SKM-1 (cell line): ENCODE measurements at regions not wholly inside any gene's neighbourhood (a gene's known extent, or its start where the extent isn't known, plus 50 kb on each side); places are given as distances from the start of the nearest gene placed in this dataset.

ENCODE experiments used
- DNase-seq: peaks from one replicate; lab custom pipeline; 2025; ENCODE audit not compliant: unreplicated experiment; lab: John Stamatoyannopoulos, UW

- DNase-seq = no peak
Observed at GRCh38 chr2:223701761-223702160, 99.6 kb upstream of the SCG2 start.

GRCh38 chr2:223700221-223700620, 98.1 kb upstream of the SCG2 start:
- no peak for DNase-seq

- DNase-seq = no peak
Observed at GRCh38 chr2:223697892-223698645, 95.9 kb upstream of the SCG2 start.

- DNase-seq = no peak
Observed at GRCh38 chr2:223697316-223697891, 95.2 kb upstream of the SCG2 start.

- DNase-seq = no peak
Observed at GRCh38 chr2:223696719-223697118, 94.6 kb upstream of the SCG2 start.

GRCh38 chr2:223692191-223692947, 90.2 kb upstream of the SCG2 start:
- no peak for DNase-seq

GRCh38 chr2:223688094-223688835, 86.1 kb upstream of the SCG2 start:
- DNase-seq = no peak

- no peak for DNase-seq
Observed at GRCh38 chr2:223681125-223681524, 79.0 kb upstream of the SCG2 start.

GRCh38 chr2:223674998-223675609, 72.9 kb upstream of the SCG2 start:
- no peak for DNase-seq

- DNase-seq = peak; percentile 23
Observed at GRCh38 chr2:223669453-223670225, 67.5 kb upstream of the SCG2 start.

GRCh38 chr2:223668302-223668998, 66.3 kb upstream of the SCG2 start:
- no peak for DNase-seq

- no peak for DNase-seq
Observed at GRCh38 chr2:223654384-223654915, 52.3 kb upstream of the SCG2 start.

GRCh38 chr2:223652902-223653301, 50.7 kb upstream of the SCG2 start:
- DNase-seq = no peak

- DNase-seq = no peak
Observed at GRCh38 chr2:223652122-223652521, 50.0 kb upstream of the SCG2 start.
